SK-N-SH (cell line): ENCODE measurements at regions not wholly inside any gene's neighbourhood (a gene's known extent, or its start where the extent isn't known, plus 50 kb on each side); places are given as distances from the start of the nearest gene placed in this dataset.

ENCODE experiments used
- CTCF ChIA-PET: fragments of 300-600, 350-600 bp; formaldehyde crosslinking; extraction: SDS; loops from one replicate; lab custom pipeline; 2021; lab: Yijun Ruan, JAX
- POLR2A ChIA-PET: fragments of 350-600 bp; sonication (Branson Sonifier 250); formaldehyde crosslinking; extraction: SDS; loops from one replicate; lab custom pipeline; 2020; ENCODE audit warnings: antibody characterized with exemption, inconsistent platforms; lab: Yijun Ruan, JAX
- DNase-seq: peaks from one replicate; pipeline ENCODE4 v3.0.0; 2012
- H2AFZ ChIP-seq: fragments of 200-600 bp; sonication (generic); 2 replicates; pipeline ENCODE4 v1.8.1; 2016; ENCODE audit warnings: antibody characterized with exemption, mild to moderate bottlenecking, low read depth
- H3F3A ChIP-seq: fragments of 200-600 bp; sonication (generic); replicated peaks from 2 replicates; pipeline ENCODE3; 2016; ENCODE audit warnings: antibody characterized with exemption, mild to moderate bottlenecking; ENCODE audit not compliant: insufficient read depth
- H3K27ac ChIP-seq, 2 experiments: fragments of 200-500 bp in 1 of 2; fragments of 200-600 bp in 1 of 2; sonication (Bioruptor generic) in 1 of 2; sonication (generic), shearing (Covaris generic) in 1 of 2; 2 replicates each; pipeline versions ENCODE4 v1.5.1 to v1.6.1; 2014 to 2016; ENCODE audit warnings: low read depth in 2 of 2, inconsistent platforms in 1 of 2, low read length in 1 of 2, mild to moderate bottlenecking in 1 of 2, mixed read lengths in 1 of 2
- H3K27me3 ChIP-seq: fragments of 200-600 bp; sonication (generic), shearing (Covaris generic); 2 replicates; pipeline ENCODE4 v1.6.1; 2016; ENCODE audit warnings: mixed run types; ENCODE audit not compliant: insufficient read depth
- H3K36me3 ChIP-seq, 2 experiments: fragments of 200-500 bp in 1 of 2; fragments of 200-600 bp in 1 of 2; sonication (Bioruptor generic) in 1 of 2; sonication (generic) in 1 of 2; replicated peaks in 1 of 2; 2 replicates each; pipeline versions ENCODE3 to v1.5.1; 2014 to 2016; ENCODE audit warnings: low read length in 1 of 2, mild to moderate bottlenecking in 1 of 2; ENCODE audit not compliant: insufficient read depth in 2 of 2, control insufficient read depth in 1 of 2
- H3K4me1 ChIP-seq, 2 experiments: fragments of 200-500 bp in 1 of 2; fragments of 200-600 bp in 1 of 2; sonication (Bioruptor generic) in 1 of 2; sonication (generic), shearing (Covaris generic) in 1 of 2; 2 replicates each; pipeline versions ENCODE4 v1.5.1 to v1.6.1; 2014 to 2016; ENCODE audit warnings: low read depth in 1 of 2, low read length in 1 of 2, mixed run types in 1 of 2; ENCODE audit not compliant: insufficient read depth in 2 of 2, control insufficient read depth in 1 of 2
- H3K4me2 ChIP-seq: fragments of 200-600 bp; sonication (generic), shearing (Covaris generic); 2 replicates; pipeline ENCODE4 v1.6.1; 2017; ENCODE audit warnings: mixed run types
- H3K4me3 ChIP-seq, 2 experiments: fragments of 200-500 bp in 1 of 2; fragments of 200-600 bp in 1 of 2; sonication (Bioruptor generic) in 1 of 2; sonication (generic), shearing (Covaris generic) in 1 of 2; 2 replicates each; pipeline versions ENCODE4 v1.5.1 to v1.8.1; 2014 to 2016; ENCODE audit warnings: low read depth in 2 of 2, inconsistent platforms in 1 of 2, low read length in 1 of 2, mild to moderate bottlenecking in 1 of 2, mixed read lengths in 1 of 2, moderate library complexity in 1 of 2
- H3K79me2 ChIP-seq: fragments of 200-600 bp; sonication (generic); 2 replicates; pipeline ENCODE4 v1.8.1; 2017; ENCODE audit warnings: mild to moderate bottlenecking; ENCODE audit not compliant: insufficient read depth
- H3K9ac ChIP-seq: fragments of 200-600 bp; sonication (generic); 2 replicates; pipeline ENCODE4 v1.6.1; 2017; ENCODE audit warnings: mixed run types
- H3K9me2 ChIP-seq: fragments of 200-600 bp; sonication (generic); 2 replicates; pipeline ENCODE4 v1.6.1; 2017; ENCODE audit warnings: mixed run types
- H3K9me3 ChIP-seq: fragments of 200-600 bp; sonication (generic); 2 replicates; pipeline ENCODE4 v1.6.1; 2017; ENCODE audit warnings: mixed run types, mild to moderate bottlenecking, moderate library complexity
- H4K20me1 ChIP-seq: fragments of 200-600 bp; sonication (generic); 2 replicates; pipeline ENCODE4 v1.6.1; 2017; ENCODE audit warnings: mild to moderate bottlenecking, mixed run types; ENCODE audit not compliant: insufficient read depth
- ELF1 ChIP-seq: IDR thresholded peaks from 2 replicates; pipeline ENCODE4 v1.4.0; 2012
- FOSL2 ChIP-seq: IDR thresholded peaks from 2 replicates; pipeline ENCODE4 v1.4.0; 2012; ENCODE audit warnings: low read depth, mild to moderate bottlenecking, moderate library complexity, borderline replicate concordance
- FOXJ3 ChIP-seq: sonication (generic); formaldehyde crosslinking; IDR thresholded peaks from 2 replicates; pipeline ENCODE4 v1.5.1; 2020; ENCODE audit warnings: mild to moderate bottlenecking, missing genetic modification reagents
- FOXM1 ChIP-seq: IDR thresholded peaks from 2 replicates; pipeline ENCODE4 v1.4.0; 2012; ENCODE audit warnings: low read depth, mild to moderate bottlenecking
- GATA2 ChIP-seq: sonication (generic); formaldehyde crosslinking; IDR thresholded peaks from 2 replicates; pipeline ENCODE4 v1.5.0; 2020; ENCODE audit warnings: mild to moderate bottlenecking, missing genetic modification reagents
- JUND ChIP-seq: IDR thresholded peaks from 2 replicates; pipeline ENCODE4 v1.4.0; 2012
- MEF2A ChIP-seq: IDR thresholded peaks from 2 replicates; pipeline ENCODE4 v1.4.0; 2012; ENCODE audit warnings: low read depth, borderline replicate concordance
- MXI1 ChIP-seq: IDR thresholded peaks from 2 replicates; pipeline ENCODE4 v1.6.1; 2012; ENCODE audit warnings: mild to moderate bottlenecking, low read depth, low read length, improper control_type of control experiment
- NFIC ChIP-seq: IDR thresholded peaks from 2 replicates; pipeline ENCODE4 v1.4.0; 2012; ENCODE audit warnings: borderline replicate concordance
- RAD21 ChIP-seq: IDR thresholded peaks from 2 replicates; pipeline ENCODE4 v1.6.1; 2012; ENCODE audit warnings: mild to moderate bottlenecking, low read length
- SIN3A ChIP-seq: IDR thresholded peaks from 2 replicates; pipeline ENCODE4 v1.6.1; 2012; ENCODE audit warnings: low read depth, mild to moderate bottlenecking, low read length, moderate library complexity, borderline replicate concordance
- SMC3 ChIP-seq: IDR thresholded peaks from 2 replicates; pipeline ENCODE4 v1.6.1; 2012; ENCODE audit warnings: low read depth, low read length, improper control_type of control experiment
- TAF1 ChIP-seq: IDR thresholded peaks from 2 replicates; pipeline ENCODE4 v1.6.1; 2012; ENCODE audit warnings: low read depth, mild to moderate bottlenecking, low read length, moderate library complexity, borderline replicate concordance
- YY1 ChIP-seq: IDR thresholded peaks from 2 replicates; pipeline ENCODE4 v1.4.0; 2012; ENCODE audit warnings: low read depth, mild to moderate bottlenecking
- WGBS: methylation state at CpG from one replicate; pipeline ENCODE4 v1.1.6; 2017; ENCODE audit warnings: low lambda C conversion rate; 5-methylcytosine and 5-hydroxymethylcytosine counted together
- TF ChIP-seq, protein P1 (sequence below): IDR thresholded peaks from 2 replicates; pipeline ENCODE4 v1.6.1; 2012; ENCODE audit warnings: mild to moderate bottlenecking, low read depth, low read length, moderate library complexity
- TF ChIP-seq, protein P2 (sequence below): IDR thresholded peaks from 2 replicates; pipeline ENCODE4 v1.4.0; 2012; ENCODE audit warnings: low read depth, borderline replicate concordance
- TF ChIP-seq, protein P3 (sequence below): fragments of 150-350 bp; IDR thresholded peaks from 2 replicates; pipeline ENCODE4 v1.6.1; 2016; ENCODE audit warnings: mild to moderate bottlenecking, low read depth, low read length
- TF ChIP-seq, protein P4 (sequence below): IDR thresholded peaks from 2 replicates; pipeline ENCODE4 v1.4.0; 2012; ENCODE audit warnings: low read depth, borderline replicate concordance
- TF ChIP-seq, protein P5 (sequence below): IDR thresholded peaks from 2 replicates; pipeline ENCODE4; 2012
- TF ChIP-seq, protein P6 (sequence below): fragments of 150-350 bp; IDR thresholded peaks from 2 replicates; pipeline ENCODE4 v1.6.1; 2017; ENCODE audit warnings: antibody characterized with exemption, low read length, low read depth, borderline replicate concordance

DNA sequence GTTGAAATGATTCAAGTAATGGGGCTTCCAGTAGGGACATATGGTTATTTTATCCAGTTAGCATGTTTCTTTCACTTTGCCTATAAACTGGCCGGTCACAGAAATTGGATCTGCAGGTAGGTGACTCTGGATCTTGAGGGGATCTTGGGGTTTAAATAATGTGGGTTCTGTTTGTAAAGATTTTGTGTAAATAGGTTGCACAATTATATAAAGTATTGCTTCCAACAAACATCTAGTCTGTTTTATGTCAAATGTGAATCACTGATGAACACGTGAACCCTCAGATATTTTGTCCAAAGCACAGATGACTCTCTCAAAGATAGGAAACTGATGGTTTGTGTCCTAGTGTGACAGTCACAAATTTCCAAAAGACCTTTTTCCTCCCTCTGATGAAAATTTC is 98.4 kb downstream of the ZIC5 start:
- no peaks in the 10 kb centered on the region for H3K36me3 ChIP-seq
- no peaks in the 10 kb centered on the region; the same call in 1 of the 2 replicates for H3K27me3 ChIP-seq
- no peak overlapping the region for H3K4me2 ChIP-seq
- H3K9me3 ChIP-seq: no peaks in the 10 kb centered on the region
- H3K79me2 ChIP-seq: no peaks in the 10 kb centered on the region
- H2AFZ ChIP-seq: no peak overlapping the region
- H3K4me1 ChIP-seq: no peaks in the 10 kb centered on the region; a peak in 2 of 4 replicates
- H3K9me2 ChIP-seq: no peaks in the 10 kb centered on the region; the same call in 1 of the 2 replicates
- H3K27ac ChIP-seq: no peak overlapping the region
- no peak overlapping the region for H3K9ac ChIP-seq
- H3F3A ChIP-seq: no peaks in the 10 kb centered on the region
- ChIA-PET CTCF (no interaction called here), POLR2A (no interaction called here)
- no peaks in the 10 kb centered on the region for H4K20me1 ChIP-seq
- no peak overlapping the region for H3K4me3 ChIP-seq
- no peak for DNase-seq
- 79% methylated on average over 2 of the region's 2 CpGs for WGBS
- TF ChIP-seq, protein P1, sequence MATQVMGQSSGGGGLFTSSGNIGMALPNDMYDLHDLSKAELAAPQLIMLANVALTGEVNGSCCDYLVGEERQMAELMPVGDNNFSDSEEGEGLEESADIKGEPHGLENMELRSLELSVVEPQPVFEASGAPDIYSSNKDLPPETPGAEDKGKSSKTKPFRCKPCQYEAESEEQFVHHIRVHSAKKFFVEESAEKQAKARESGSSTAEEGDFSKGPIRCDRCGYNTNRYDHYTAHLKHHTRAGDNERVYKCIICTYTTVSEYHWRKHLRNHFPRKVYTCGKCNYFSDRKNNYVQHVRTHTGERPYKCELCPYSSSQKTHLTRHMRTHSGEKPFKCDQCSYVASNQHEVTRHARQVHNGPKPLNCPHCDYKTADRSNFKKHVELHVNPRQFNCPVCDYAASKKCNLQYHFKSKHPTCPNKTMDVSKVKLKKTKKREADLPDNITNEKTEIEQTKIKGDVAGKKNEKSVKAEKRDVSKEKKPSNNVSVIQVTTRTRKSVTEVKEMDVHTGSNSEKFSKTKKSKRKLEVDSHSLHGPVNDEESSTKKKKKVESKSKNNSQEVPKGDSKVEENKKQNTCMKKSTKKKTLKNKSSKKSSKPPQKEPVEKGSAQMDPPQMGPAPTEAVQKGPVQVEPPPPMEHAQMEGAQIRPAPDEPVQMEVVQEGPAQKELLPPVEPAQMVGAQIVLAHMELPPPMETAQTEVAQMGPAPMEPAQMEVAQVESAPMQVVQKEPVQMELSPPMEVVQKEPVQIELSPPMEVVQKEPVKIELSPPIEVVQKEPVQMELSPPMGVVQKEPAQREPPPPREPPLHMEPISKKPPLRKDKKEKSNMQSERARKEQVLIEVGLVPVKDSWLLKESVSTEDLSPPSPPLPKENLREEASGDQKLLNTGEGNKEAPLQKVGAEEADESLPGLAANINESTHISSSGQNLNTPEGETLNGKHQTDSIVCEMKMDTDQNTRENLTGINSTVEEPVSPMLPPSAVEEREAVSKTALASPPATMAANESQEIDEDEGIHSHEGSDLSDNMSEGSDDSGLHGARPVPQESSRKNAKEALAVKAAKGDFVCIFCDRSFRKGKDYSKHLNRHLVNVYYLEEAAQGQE: no peak
- TF ChIP-seq, protein P2, sequence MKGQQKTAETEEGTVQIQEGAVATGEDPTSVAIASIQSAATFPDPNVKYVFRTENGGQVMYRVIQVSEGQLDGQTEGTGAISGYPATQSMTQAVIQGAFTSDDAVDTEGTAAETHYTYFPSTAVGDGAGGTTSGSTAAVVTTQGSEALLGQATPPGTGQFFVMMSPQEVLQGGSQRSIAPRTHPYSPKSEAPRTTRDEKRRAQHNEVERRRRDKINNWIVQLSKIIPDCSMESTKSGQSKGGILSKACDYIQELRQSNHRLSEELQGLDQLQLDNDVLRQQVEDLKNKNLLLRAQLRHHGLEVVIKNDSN: no peak
- TF ChIP-seq MXI1 (no peak), MEF2A (no peak), GATA2 (CRISPR knock-in tag) (no peak), JUND (no peak), NFIC (no peak), SIN3A (no peak), FOXJ3 (CRISPR knock-in tag) (no peak), FOXM1 (no peak), ELF1 (no peak), FOSL2 (no peak), SMC3 (no peak), TAF1 (no peak), YY1 (no peak), RAD21 (no peak)
- TF ChIP-seq, protein P3, sequence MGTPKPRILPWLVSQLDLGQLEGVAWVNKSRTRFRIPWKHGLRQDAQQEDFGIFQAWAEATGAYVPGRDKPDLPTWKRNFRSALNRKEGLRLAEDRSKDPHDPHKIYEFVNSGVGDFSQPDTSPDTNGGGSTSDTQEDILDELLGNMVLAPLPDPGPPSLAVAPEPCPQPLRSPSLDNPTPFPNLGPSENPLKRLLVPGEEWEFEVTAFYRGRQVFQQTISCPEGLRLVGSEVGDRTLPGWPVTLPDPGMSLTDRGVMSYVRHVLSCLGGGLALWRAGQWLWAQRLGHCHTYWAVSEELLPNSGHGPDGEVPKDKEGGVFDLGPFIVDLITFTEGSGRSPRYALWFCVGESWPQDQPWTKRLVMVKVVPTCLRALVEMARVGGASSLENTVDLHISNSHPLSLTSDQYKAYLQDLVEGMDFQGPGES: no peak
- TF ChIP-seq, protein P4, sequence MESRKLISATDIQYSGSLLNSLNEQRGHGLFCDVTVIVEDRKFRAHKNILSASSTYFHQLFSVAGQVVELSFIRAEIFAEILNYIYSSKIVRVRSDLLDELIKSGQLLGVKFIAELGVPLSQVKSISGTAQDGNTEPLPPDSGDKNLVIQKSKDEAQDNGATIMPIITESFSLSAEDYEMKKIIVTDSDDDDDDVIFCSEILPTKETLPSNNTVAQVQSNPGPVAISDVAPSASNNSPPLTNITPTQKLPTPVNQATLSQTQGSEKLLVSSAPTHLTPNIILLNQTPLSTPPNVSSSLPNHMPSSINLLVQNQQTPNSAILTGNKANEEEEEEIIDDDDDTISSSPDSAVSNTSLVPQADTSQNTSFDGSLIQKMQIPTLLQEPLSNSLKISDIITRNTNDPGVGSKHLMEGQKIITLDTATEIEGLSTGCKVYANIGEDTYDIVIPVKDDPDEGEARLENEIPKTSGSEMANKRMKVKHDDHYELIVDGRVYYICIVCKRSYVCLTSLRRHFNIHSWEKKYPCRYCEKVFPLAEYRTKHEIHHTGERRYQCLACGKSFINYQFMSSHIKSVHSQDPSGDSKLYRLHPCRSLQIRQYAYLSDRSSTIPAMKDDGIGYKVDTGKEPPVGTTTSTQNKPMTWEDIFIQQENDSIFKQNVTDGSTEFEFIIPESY: no peak
- TF ChIP-seq, protein P5, sequence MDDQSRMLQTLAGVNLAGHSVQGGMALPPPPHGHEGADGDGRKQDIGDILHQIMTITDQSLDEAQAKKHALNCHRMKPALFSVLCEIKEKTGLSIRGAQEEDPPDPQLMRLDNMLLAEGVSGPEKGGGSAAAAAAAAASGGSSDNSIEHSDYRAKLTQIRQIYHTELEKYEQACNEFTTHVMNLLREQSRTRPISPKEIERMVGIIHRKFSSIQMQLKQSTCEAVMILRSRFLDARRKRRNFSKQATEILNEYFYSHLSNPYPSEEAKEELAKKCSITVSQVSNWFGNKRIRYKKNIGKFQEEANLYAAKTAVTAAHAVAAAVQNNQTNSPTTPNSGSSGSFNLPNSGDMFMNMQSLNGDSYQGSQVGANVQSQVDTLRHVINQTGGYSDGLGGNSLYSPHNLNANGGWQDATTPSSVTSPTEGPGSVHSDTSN: no peak
- TF ChIP-seq, protein P6, sequence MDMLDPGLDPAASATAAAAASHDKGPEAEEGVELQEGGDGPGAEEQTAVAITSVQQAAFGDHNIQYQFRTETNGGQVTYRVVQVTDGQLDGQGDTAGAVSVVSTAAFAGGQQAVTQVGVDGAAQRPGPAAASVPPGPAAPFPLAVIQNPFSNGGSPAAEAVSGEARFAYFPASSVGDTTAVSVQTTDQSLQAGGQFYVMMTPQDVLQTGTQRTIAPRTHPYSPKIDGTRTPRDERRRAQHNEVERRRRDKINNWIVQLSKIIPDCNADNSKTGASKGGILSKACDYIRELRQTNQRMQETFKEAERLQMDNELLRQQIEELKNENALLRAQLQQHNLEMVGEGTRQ: no peak
